Type B pancreatic cell (in vitro differentiated cells): ENCODE measurements at regions not wholly inside any gene's neighbourhood (a gene's known extent, or its start where the extent isn't known, plus 50 kb on each side); places are given as distances from the start of the nearest gene placed in this dataset.

Experiments used
- DNase-seq: peaks from one replicate; pipeline ENCODE4 v3.0.0; 2021; ENCODE audit warnings: mixed read lengths; ENCODE audit not compliant: unreplicated experiment; ENCODE audit errors: extremely low spot score
- H3K27ac Mint-ChIP-seq: 2 replicates; pipeline ENCODE4 v1.8.0; 2021; ENCODE audit warnings: mild to moderate bottlenecking, mixed read lengths
- H3K27me3 Mint-ChIP-seq: 2 replicates; pipeline ENCODE4 v1.8.0; 2021; ENCODE audit warnings: mixed read lengths
- H3K36me3 Mint-ChIP-seq: 2 replicates; pipeline ENCODE4 v1.8.0; 2021; ENCODE audit warnings: mixed read lengths
- H3K4me1 Mint-ChIP-seq: one replicate; pipeline ENCODE4 v1.8.0; 2021; ENCODE audit warnings: mixed read lengths; ENCODE audit not compliant: unreplicated experiment
- H3K4me3 Mint-ChIP-seq: 2 replicates; pipeline ENCODE4 v1.8.0; 2021; ENCODE audit warnings: mild to moderate bottlenecking, mixed read lengths
- H3K9me3 Mint-ChIP-seq: 2 replicates; pipeline ENCODE4 v1.8.0; 2021; ENCODE audit warnings: mixed read lengths
- TF ChIP-seq, protein P1 (sequence below): fragments of 200-600 bp; sonication (generic); conservative IDR thresholded peaks from 2 replicates; pipeline ENCODE4 v1.5.0; 2021; ENCODE audit warnings: antibody characterized with exemption, mild to moderate bottlenecking

DNA sequence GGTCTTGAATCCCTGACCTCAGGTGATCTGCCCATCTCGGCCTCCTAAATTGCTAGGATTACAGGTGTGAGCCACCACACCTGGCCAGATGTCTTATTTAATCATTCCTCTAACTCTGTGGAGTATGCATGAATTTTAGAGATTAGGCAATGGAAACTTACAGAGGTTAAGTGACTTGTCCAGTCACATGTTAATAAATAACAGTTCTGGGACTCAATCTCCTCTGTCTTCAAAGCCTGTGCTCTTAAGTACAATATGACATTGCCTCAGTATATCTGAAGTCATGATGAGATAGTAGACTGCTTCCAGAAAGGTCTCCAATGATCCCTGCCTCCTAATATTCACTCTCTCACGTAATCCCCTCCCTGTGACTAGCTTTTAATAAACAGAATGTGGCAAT, 72.9 kb upstream of the TDRD3 start:
- TF ChIP-seq, protein P1, sequence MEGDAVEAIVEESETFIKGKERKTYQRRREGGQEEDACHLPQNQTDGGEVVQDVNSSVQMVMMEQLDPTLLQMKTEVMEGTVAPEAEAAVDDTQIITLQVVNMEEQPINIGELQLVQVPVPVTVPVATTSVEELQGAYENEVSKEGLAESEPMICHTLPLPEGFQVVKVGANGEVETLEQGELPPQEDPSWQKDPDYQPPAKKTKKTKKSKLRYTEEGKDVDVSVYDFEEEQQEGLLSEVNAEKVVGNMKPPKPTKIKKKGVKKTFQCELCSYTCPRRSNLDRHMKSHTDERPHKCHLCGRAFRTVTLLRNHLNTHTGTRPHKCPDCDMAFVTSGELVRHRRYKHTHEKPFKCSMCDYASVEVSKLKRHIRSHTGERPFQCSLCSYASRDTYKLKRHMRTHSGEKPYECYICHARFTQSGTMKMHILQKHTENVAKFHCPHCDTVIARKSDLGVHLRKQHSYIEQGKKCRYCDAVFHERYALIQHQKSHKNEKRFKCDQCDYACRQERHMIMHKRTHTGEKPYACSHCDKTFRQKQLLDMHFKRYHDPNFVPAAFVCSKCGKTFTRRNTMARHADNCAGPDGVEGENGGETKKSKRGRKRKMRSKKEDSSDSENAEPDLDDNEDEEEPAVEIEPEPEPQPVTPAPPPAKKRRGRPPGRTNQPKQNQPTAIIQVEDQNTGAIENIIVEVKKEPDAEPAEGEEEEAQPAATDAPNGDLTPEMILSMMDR = no peak
- Mint-ChIP-seq H3K27me3 (no peaks in the 10 kb centered on the region), H3K27ac (no peak overlapping the region), H3K4me1 (peaks cover under 1% of the 10 kb centered on the region), H3K36me3 (peaks cover 3% of the 10 kb centered on the region), H3K4me3 (no peak overlapping the region), H3K9me3 (peaks cover 5% of the 10 kb centered on the region)
- no peak for DNase-seq

DNA sequence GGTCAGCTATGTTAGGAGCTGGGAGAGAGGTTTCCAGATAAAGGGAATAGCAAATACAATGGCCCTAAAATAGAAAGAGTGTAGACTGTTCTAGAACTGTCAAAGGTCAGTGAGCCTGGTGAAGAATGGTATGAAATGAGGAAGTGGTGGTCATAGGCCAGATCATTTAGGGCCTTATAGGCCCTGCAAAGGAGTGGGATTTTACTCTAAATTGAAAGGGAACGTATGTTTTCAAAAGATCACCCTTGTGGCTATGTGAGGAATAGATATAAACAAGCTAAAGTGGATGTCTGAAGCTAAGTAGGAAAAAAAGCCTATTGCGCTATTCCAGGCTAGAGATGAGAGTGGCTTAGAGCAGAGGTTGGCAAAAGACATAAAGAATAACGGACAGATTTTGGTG, 70.7 kb upstream of the TDRD3 start:
- Mint-ChIP-seq H3K27ac (no peak overlapping the region), H3K27me3 (no peaks in the 10 kb centered on the region), H3K36me3 (peaks cover under 1% of the 10 kb centered on the region), H3K4me1 (peaks cover 9% of the 10 kb centered on the region), H3K4me3 (no peak overlapping the region), H3K9me3 (peaks cover 4% of the 10 kb centered on the region)
- no peak for DNase-seq
- TF ChIP-seq, protein P1 = peak; percentile 30

DNA sequence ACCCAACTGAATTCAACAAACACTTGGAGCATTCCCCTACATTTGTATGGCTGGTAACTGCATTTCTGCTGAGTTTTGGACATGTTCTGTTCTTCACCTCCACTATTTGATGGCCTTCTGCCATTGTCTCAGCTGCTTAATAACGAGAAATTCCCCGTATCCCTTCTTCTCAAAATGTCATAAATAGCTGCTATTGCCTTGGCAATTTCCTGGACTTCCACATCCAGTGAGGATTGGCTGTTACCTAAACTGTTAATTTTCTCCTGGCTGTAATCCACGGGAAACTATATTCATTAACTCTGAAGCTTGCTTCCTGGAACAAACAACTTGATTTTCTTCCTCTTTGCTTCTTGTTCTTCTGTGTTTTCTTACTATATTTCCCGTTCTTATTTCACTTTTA, 69.5 kb upstream of the TDRD3 start:
- Mint-ChIP-seq H3K36me3 (no peaks in the 10 kb centered on the region), H3K27ac (no peak overlapping the region), H3K4me1 (peaks cover 18% of the 10 kb centered on the region), H3K27me3 (no peaks in the 10 kb centered on the region), H3K4me3 (no peak overlapping the region), H3K9me3 (peaks cover 3% of the 10 kb centered on the region)
- no peak for DNase-seq
- TF ChIP-seq, protein P1 = no peak

DNA sequence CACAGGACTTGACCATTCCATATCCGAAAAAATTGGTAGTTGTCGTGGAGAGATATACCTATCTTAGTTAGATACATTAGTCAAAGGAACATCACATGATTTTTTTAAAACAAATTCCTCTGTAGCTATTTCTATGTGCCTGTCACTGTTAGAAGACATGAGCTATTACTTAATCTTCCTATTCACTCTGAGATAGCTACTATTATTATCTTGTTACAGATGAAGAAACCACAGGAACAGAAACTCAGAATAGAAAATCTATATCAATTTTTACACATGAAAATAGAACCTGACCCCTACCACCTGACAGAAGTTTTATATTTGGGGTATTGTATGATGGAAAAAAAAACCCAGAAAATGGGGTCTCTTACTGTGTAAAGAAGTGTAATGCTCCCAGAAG, 68.9 kb upstream of the TDRD3 start:
- H3K9me3 Mint-ChIP-seq = peaks cover 3% of the 10 kb centered on the region
- TF ChIP-seq, protein P1 = no peak
- H3K36me3 Mint-ChIP-seq = no peaks in the 10 kb centered on the region
- H3K4me3 Mint-ChIP-seq = no peak overlapping the region
- no peak overlapping the region for H3K27ac Mint-ChIP-seq
- no peak for DNase-seq
- no peaks in the 10 kb centered on the region for H3K27me3 Mint-ChIP-seq
- peaks cover 18% of the 10 kb centered on the region for H3K4me1 Mint-ChIP-seq

DNA sequence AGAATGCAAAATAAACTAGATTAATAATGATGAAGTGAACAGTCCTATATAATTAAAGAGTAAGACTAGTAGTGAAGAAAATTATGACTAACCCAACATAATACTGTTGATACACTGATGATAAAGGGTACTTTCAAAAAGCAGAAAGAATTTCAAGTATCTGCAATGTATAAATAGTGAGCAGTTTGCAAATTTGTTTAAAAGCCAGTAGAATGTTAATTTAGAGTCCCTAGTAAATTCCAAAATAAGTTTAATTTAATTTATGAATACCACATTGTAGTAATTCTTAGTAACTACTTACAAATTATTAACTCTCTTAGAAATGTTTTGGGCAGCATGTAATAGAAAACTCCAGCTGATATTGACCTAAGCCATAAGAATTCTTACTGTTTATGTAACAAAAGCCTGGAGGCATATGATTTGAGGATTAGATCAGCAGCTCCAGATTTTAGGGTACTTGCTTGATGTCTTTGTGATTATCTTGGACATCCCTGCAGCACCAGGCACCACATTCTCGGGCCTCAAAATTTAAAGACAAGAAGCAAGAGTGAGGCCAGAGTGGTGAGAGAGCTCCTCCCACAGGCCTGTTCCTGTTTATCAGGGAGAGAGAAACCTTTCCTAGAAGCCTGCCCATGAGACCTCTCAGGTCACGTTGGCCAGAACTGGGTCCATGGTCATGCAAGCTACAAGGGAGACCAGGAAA, 67.6 kb upstream of the TDRD3 start:
- no peak overlapping the region for H3K4me3 Mint-ChIP-seq
- no peaks in the 10 kb centered on the region for H3K27me3 Mint-ChIP-seq
- H3K4me1 Mint-ChIP-seq = peaks cover 18% of the 10 kb centered on the region
- H3K9me3 Mint-ChIP-seq = peaks cover 3% of the 10 kb centered on the region
- no peaks in the 10 kb centered on the region for H3K36me3 Mint-ChIP-seq
- no peak for DNase-seq
- TF ChIP-seq, protein P1 = peak; percentile 60
- H3K27ac Mint-ChIP-seq = peak overlapping the region; percentile 18
